M059J (cell line): ENCODE measurements at regions not wholly inside any gene's neighbourhood (a gene's known extent, or its start where the extent isn't known, plus 50 kb on each side); places are given as distances from the start of the nearest gene placed in this dataset.
A peak's percentile ranks its signal among the peaks of the same experiment; 100 is the strongest.

Source experiments
- DNase-seq: peaks from one replicate; pipeline ENCODE4 v3.0.0-alpha.2; 2012; ENCODE audit warnings: low read depth

- DNase-seq, result no peak
Observed at GRCh38 chr12:114992443-114992842, 308.5 kb upstream of the TBX3 start.

GRCh38 chr12:114990381-114990780 is 306.4 kb upstream of the TBX3 start:
- no peak for DNase-seq

DNA sequence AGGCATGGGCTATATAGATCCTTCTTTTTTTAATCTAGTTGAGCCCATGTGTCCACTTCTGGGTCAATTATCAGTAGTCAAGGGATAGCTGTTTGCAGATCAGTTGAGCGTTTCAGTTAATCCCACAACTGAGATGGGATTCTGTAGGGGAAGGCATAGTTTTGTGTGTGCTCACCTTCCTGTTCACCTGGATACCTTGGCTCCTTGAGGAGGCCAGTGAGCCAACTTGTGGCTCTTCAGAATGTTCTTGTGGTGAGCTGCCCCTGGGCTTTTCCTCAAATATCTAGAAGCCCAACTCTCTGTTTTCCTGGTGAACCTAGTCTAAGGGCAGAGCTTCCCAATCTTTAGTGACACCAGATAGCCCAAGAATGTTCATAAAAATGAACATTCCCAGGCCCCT is 302.9 kb upstream of the TBX3 start:
- no peak for DNase-seq

DNA sequence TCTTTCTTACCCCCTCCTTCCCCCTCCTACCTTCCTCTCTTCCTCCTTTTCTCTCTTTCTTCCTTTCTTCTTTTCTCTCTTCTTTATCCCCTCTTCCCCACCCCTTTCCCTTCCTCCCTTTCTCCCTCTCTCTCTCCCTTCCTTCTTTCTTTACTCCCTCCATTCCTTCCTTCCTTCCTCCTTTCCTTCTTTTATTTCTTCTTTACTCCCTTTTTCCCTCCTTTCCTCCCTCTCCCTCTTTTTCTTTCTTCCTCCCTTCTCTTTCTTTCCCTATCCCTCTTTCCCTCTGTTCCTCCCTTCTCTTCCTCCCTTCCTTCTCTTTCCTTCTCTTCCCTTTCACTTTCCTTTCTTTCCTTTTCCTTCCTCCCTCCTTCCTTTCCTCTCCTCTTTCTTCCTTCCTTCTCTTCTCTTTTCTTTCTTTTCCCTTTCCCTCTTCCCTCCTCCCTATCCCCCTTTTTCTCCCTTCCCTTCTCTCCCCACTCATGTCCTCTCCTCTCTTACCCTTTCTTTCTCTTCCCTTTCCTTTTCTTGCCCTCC is 302.3 kb upstream of the TBX3 start:
- no peak for DNase-seq

DNA sequence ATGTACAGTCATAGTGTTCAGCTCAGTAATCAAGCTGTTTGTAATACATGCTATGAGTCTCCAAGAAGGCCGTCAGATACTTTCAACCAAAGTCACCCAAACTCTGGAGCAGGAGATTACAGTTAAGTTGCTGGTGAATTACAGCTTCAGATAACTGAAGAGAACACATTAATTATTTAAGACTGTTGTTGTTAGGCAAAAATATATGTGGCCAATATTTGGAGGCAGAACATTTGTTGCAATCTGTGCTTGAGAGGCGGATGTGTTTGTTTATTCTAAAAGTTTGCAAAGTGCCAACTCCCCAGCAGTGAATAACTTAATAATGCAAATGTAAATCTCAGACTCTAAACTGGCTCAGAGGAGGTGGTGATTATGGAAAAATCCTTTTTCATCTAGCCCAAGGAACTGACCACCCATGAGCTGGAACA is 300.7 kb upstream of the TBX3 start:
- DNase-seq, result peak; percentile 45

GRCh38 chr12:114982760-114983159 is 298.8 kb upstream of the TBX3 start:
- DNase-seq, result no peak

GRCh38 chr12:114981036-114981435 is 297.1 kb upstream of the TBX3 start:
- DNase-seq, result no peak

- peak; percentile 36 for DNase-seq
Observed at GRCh38 chr12:114976959-114977358, 293.0 kb upstream of the TBX3 start.

GRCh38 chr12:114976372-114976771 is 292.4 kb upstream of the TBX3 start:
- no peak for DNase-seq

GRCh38 chr12:114975640-114976310 is 291.8 kb upstream of the TBX3 start:
- no peak for DNase-seq

- DNase-seq, result no peak
Observed at GRCh38 chr12:114974826-114975639, 291.1 kb upstream of the TBX3 start.

DNA sequence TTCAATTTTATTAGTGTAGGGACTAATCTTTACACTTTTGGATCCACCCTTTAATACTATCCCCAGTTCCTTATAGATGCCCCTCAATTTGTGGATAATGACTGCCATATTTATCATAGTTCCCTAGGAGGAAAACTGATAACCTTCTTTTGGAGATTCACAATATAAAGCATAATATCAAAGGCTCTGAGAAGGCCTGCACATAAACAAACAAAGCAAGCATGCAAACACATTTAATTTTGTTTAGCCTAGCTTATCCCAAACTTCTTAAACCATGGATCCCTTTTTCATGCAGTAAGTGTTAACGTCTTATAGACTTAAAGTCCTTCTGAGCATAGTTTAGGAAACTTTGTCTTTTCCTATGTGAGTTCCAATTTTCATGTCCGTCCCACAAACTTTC is 290.4 kb upstream of the TBX3 start:
- no peak for DNase-seq

GRCh38 chr12:114968727-114969126 is 284.8 kb upstream of the TBX3 start:
- no peak for DNase-seq

- no peak for DNase-seq
Observed at GRCh38 chr12:114967151-114967550, 283.2 kb upstream of the TBX3 start.

DNA sequence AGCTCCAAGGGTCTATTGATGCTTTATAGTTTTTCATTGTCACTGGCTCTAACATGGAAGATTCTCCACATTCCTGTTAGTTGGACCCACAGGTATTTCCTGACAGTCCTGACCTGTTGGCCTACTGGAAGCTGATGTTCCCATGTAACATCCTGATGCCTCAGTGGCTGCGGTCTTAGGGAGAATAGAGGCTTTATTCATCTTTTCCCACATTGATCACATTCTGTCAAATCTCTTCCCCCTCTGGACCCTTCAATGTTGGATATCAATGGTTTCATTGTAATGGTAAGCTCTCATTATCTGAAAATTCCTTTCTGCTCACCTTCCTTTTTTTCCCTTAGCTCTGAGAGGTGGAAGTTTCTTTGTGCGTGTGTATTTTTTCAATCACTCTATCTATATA is 280.9 kb upstream of the TBX3 start:
- no peak for DNase-seq

DNA sequence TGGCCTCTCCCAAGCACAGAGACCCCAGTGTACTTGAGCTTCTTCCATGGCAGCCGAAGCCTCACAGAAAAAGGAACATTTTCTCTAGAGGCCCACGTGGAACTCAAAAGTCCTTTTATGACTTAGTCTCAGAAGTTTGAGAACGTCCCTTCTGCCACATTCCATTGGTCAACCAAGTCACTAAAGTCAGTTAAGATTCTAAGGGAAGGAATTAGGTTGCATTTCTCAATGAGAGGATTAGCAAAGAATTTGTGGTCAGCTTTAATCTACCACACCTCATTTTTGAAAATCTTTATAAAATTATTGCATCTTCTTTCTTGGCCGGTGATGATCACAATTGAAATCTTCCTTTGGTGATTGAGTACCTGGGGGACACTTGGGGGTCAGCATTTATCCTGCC is 279.9 kb upstream of the TBX3 start:
- DNase-seq, result peak; percentile 53

DNA sequence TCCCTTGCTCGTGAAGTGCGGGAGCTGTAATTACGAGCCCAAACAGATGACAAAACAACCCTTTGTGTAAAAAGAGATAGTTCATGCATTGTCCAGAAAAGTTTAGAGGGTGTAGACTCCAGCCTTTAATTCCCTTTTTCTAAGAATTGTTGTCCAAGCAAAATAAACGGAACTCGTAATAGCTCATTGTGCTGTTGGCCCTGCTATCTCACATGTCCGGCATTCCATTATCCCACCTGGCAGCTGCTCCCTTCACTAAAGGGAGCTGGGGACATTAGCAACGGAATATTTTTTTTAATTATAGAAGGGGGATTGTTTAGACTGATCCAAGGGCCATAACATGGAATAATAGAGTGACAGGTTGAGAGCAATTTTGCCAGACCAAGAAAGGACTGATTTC is 277.5 kb upstream of the TBX3 start:
- DNase-seq, result no peak

- DNase-seq, result no peak
Observed at GRCh38 chr12:114958538-114958937, 274.6 kb upstream of the TBX3 start.

DNA sequence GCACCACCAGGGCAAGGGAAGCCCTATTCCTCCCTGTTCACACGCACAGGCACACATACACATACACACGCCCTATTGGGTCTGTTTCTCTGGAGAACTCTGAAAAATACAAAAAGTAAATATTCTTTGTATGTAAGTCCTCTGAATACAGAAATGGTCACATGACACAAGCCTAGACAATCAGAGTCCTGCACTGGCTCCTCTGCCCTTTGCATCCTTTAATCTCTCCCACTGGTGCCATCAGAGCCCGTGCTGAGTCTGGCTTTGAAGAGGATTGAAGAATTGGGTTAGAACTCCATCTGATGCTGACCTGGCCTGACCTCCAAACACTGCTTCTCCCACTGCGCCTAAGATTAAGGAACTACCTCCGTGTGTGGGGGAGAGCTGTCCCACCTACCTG is 273.2 kb upstream of the TBX3 start:
- DNase-seq, result no peak

DNA sequence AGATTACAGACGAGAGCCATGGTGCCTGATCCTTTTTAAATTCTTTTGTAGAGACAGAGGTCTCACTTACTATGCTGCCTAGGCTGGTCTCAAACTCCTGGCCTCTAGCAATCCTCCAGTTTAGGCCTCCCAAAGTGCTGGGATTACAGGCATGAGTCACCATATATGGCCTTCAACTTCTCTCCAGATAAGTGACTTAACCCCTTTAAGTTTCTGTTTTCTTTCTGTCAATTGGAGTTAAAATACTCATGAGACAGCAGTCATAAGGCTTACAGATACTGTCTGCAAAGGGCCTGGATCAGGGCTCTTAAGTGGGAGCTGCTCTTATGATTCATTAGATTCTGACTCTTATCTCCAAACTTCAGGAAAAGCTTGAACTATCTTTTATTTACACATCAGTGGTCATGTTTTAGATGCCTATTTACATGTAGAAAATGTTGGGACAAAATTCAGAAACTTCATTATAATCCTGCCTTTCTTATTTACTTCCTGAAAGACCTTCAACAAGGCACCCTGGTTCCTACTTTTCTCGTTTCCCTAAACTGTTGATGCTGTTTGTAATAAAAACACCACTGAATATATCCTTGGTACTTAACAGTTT is 271.5 kb upstream of the TBX3 start:
- DNase-seq, result peak; percentile 87

GRCh38 chr12:114954511-114955055 is 270.6 kb upstream of the TBX3 start:
- no peak for DNase-seq

DNA sequence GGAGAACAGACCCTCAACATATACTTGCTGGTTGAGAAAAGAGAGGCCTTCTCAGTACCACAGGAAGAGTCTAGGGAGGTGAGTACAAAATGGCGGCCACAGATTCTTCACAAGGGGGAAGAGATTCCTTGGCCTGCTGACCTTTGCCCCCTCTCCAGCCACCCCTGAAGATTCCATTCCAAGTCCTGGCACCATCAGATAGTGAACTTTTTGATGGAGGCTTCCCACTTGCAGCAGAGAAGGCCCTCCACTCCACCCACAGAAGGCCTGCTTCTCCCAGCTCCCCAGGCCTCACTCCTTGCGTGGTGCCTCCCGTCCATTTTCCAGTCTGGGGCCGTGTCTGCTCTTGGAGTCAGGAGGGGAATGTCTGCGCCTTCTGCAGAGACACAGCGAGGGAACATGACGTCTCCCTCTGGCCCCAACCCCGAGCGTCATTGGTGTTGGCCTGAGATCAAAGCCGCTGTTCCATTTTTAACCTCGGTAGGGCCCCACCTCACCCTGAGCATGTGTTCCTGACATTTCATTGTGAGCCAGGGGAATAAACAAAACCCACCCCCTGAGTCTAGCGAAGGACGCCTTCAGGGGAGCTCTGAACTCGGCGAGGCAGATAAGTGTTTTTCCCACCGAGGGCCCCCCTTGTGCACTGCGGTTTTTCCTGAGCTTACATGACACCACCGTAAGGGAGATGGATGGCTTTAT is 268.7 kb upstream of the TBX3 start:
- peak; percentile 48 for DNase-seq
